GM21526 (cell line): ENCODE measurements at regions not wholly inside any gene's neighbourhood (a gene's known extent, or its start where the extent isn't known, plus 50 kb on each side); places are given as distances from the start of the nearest gene placed in this dataset.
"Not testable (repeated sequence)": the region's sequence is repeated elsewhere in the genome, so short reads cannot be mapped to it uniquely, and the experiment has no call there.

Source experiments
- ATAC-seq: cut with Tn5 transposase; IDR thresholded peaks from one replicate; pipeline ENCODE4 v1.9.1; 2021; ENCODE audit warnings: moderate library complexity; ENCODE audit not compliant: unreplicated experiment, low FRiP score

- no peak for ATAC-seq
These were observed 184.0 kb upstream of the ZFP42 start for GRCh38 chr4:187811591-187811990.

GRCh38 chr4:187814737-187815465, 180.7 kb upstream of the ZFP42 start:
- no peak for ATAC-seq

GRCh38 chr4:187826725-187827124, 168.8 kb upstream of the ZFP42 start:
- ATAC-seq: no peak

GRCh38 chr4:187827631-187828030, 167.9 kb upstream of the ZFP42 start:
- no peak for ATAC-seq

GRCh38 chr4:187839765-187840164, 155.8 kb upstream of the ZFP42 start:
- no peak for ATAC-seq

GRCh38 chr4:187840814-187841213, 154.8 kb upstream of the ZFP42 start:
- ATAC-seq: no peak

GRCh38 chr4:187849556-187850225, 145.9 kb upstream of the ZFP42 start:
- no peak for ATAC-seq

- ATAC-seq: no peak
These were observed 129.7 kb upstream of the ZFP42 start for GRCh38 chr4:187865914-187866313.

GRCh38 chr4:187883049-187883448, 112.5 kb upstream of the ZFP42 start:
- ATAC-seq: no peak

GRCh38 chr4:187883836-187884475, 111.6 kb upstream of the ZFP42 start:
- no peak for ATAC-seq

GRCh38 chr4:187887906-187888305, 107.7 kb upstream of the ZFP42 start:
- ATAC-seq: no peak

GRCh38 chr4:187889651-187890050, 105.9 kb upstream of the ZFP42 start:
- ATAC-seq: no peak

GRCh38 chr4:187893418-187893817, 102.2 kb upstream of the ZFP42 start:
- no peak for ATAC-seq

GRCh38 chr4:187903106-187903505, 92.5 kb upstream of the ZFP42 start:
- ATAC-seq: no peak

GRCh38 chr4:187903700-187904099, 91.9 kb upstream of the ZFP42 start:
- no peak for ATAC-seq

GRCh38 chr4:187908079-187908561, 87.5 kb upstream of the ZFP42 start:
- ATAC-seq: no peak

- ATAC-seq: no peak
These were observed 86.8 kb upstream of the ZFP42 start for GRCh38 chr4:187908731-187909130.

- ATAC-seq: no peak
These were observed 84.8 kb upstream of the ZFP42 start for GRCh38 chr4:187910741-187911140.

GRCh38 chr4:187915406-187915805, 80.2 kb upstream of the ZFP42 start:
- not testable (repeated sequence) for ATAC-seq

- no peak for ATAC-seq
These were observed 75.6 kb upstream of the ZFP42 start for GRCh38 chr4:187919966-187920365.

- no peak for ATAC-seq
These were observed 73.5 kb upstream of the ZFP42 start for GRCh38 chr4:187921946-187922623.
